ENCODE measurements at regions not wholly inside any gene's neighbourhood (a gene's known extent, or its start where the extent isn't known, plus 50 kb on each side); places are given as distances from the start of the nearest gene placed in this dataset.

GRCh38 chr5:23157716-23158115 is 304.6 kb upstream of the CDH12 start:
- Histone ChIP-seq H3K9ac (ENCODE audit: insufficient read depth, low read length) (no peak overlapping the region), H3K4me3 (replicated peaks in 1 of 4; ENCODE audit: control extremely low read depth in 1 of 4, insufficient read depth in 1 of 4, low read depth in 3 of 4, low read length in 4 of 4) (no peak overlapping the region)

DNA sequence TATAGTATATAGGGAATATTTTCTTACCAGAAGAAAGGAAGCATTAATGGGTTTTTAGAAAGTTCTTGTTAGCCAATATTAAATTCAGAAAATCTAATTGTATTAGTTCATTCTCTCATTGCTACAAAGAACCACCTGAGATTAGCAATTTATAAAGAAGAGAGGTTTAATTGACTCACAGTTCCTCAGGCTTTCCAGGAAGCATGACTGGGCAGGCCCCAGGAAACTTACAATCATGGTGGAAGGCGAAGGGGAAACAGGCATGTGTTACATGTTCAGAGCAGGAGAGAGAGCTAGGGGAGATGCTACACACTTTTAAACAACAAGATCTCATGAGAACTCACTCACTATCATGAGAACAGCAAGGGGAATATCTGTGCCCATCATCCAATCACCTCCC is 304.0 kb upstream of the CDH12 start:
- no peak for TF ChIP-seq EZH2 (IDR thresholded peaks at IDR 0.05; ENCODE audit: low read length, missing control alignments)
- TF ChIP-seq, protein P1, sequence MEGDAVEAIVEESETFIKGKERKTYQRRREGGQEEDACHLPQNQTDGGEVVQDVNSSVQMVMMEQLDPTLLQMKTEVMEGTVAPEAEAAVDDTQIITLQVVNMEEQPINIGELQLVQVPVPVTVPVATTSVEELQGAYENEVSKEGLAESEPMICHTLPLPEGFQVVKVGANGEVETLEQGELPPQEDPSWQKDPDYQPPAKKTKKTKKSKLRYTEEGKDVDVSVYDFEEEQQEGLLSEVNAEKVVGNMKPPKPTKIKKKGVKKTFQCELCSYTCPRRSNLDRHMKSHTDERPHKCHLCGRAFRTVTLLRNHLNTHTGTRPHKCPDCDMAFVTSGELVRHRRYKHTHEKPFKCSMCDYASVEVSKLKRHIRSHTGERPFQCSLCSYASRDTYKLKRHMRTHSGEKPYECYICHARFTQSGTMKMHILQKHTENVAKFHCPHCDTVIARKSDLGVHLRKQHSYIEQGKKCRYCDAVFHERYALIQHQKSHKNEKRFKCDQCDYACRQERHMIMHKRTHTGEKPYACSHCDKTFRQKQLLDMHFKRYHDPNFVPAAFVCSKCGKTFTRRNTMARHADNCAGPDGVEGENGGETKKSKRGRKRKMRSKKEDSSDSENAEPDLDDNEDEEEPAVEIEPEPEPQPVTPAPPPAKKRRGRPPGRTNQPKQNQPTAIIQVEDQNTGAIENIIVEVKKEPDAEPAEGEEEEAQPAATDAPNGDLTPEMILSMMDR (conservative IDR thresholded peaks at IDR 0.05 in 1 of 2, IDR thresholded peaks at IDR 0.05 in 1 of 2; ENCODE audit: low read depth in 1 of 2, low read length in 2 of 2), result no peak
- Histone ChIP-seq H3K4me2 (ENCODE audit: extremely low read depth, insufficient read depth, low read length) (no peak overlapping the region), H3K9ac (ENCODE audit: insufficient read depth, low read length) (no peak overlapping the region), H4K20me1 (ENCODE audit: control insufficient read depth, extremely low read depth, insufficient read depth, low read length) (no peaks in the 10 kb centered on the region), H3K27me3 (ENCODE audit: control insufficient read depth, insufficient read depth, low read length) (no peaks in the 10 kb centered on the region), H2AFZ (ENCODE audit: low read length) (no peak overlapping the region), H3K27ac (ENCODE audit: insufficient read depth, low read length) (no peak overlapping the region), H3K9me3 (ENCODE audit: control insufficient read depth, insufficient read depth, low read depth, low read length) (no peaks in the 10 kb centered on the region), H3K4me1 (ENCODE audit: control insufficient read depth, extremely low read depth, insufficient read depth, low read length) (no peaks in the 10 kb centered on the region), H3K4me3 (replicated peaks in 1 of 4; ENCODE audit: control extremely low read depth in 1 of 4, insufficient read depth in 1 of 4, low read depth in 3 of 4, low read length in 4 of 4) (no peak overlapping the region), H3K79me2 (ENCODE audit: control insufficient read depth, insufficient read depth, low read length) (no peaks in the 10 kb centered on the region), H3K36me3 (ENCODE audit: control insufficient read depth, insufficient read depth, low read length) (no peaks in the 10 kb centered on the region)
- no peak for DNase-seq (ENCODE audit: low read depth in 2 of 2)

More at GRCh38 chr5:23157716-23158115, 304.6 kb upstream of the CDH12 start:
- H3K27ac ChIP-seq (ENCODE audit: insufficient read depth, low read length), result no peak overlapping the region
- H2AFZ ChIP-seq (ENCODE audit: low read length), result no peak overlapping the region
- H3K4me2 ChIP-seq (ENCODE audit: extremely low read depth, insufficient read depth, low read length), result no peak overlapping the region
- H3K79me2 ChIP-seq (ENCODE audit: control insufficient read depth, insufficient read depth, low read length), result no peaks in the 10 kb centered on the region
- TF ChIP-seq, protein P1 (conservative IDR thresholded peaks at IDR 0.05 in 1 of 2, IDR thresholded peaks at IDR 0.05 in 1 of 2; ENCODE audit: low read depth in 1 of 2, low read length in 2 of 2), result no peak
- TF ChIP-seq EZH2 (IDR thresholded peaks at IDR 0.05; ENCODE audit: low read length, missing control alignments), result no peak
- no peaks in the 10 kb centered on the region for H3K4me1 ChIP-seq (ENCODE audit: control insufficient read depth, extremely low read depth, insufficient read depth, low read length)
- DNase-seq (ENCODE audit: low read depth in 2 of 2), result no peak
- no peaks in the 10 kb centered on the region for H4K20me1 ChIP-seq (ENCODE audit: control insufficient read depth, extremely low read depth, insufficient read depth, low read length)
- H3K9me3 ChIP-seq (ENCODE audit: control insufficient read depth, insufficient read depth, low read depth, low read length), result no peaks in the 10 kb centered on the region
- no peaks in the 10 kb centered on the region for H3K36me3 ChIP-seq (ENCODE audit: control insufficient read depth, insufficient read depth, low read length)
- H3K27me3 ChIP-seq (ENCODE audit: control insufficient read depth, insufficient read depth, low read length), result no peaks in the 10 kb centered on the region

DNA sequence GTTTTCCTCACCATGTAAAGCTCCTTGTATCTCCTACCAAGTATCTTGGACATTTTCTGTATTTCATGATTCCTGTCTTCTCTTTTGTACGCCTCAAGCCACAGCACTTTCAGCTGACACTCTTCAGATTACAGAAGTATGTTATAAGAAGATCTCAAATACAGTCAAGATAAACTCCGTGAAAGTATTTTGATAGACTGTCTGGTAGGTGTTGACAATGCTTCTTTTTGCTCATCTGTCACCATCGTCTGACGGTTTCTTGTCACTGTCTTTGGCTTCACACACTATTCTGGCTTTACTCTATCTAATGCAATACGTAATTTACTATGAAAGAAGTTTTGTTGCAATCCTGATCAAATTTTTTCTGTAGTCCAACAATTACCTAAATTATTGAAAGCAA is 294.5 kb upstream of the CDH12 start:
- no peak for TF ChIP-seq EZH2 (IDR thresholded peaks at IDR 0.05; ENCODE audit: low read length, missing control alignments)
- TF ChIP-seq, protein P1 (conservative IDR thresholded peaks at IDR 0.05 in 1 of 2, IDR thresholded peaks at IDR 0.05 in 1 of 2; ENCODE audit: low read depth in 1 of 2, low read length in 2 of 2), result no peak
- Histone ChIP-seq H2AFZ (ENCODE audit: low read length) (no peak overlapping the region), H3K4me2 (ENCODE audit: extremely low read depth, insufficient read depth, low read length) (no peak overlapping the region), H3K79me2 (ENCODE audit: control insufficient read depth, insufficient read depth, low read length) (no peaks in the 10 kb centered on the region), H3K4me1 (ENCODE audit: control insufficient read depth, extremely low read depth, insufficient read depth, low read length) (no peaks in the 10 kb centered on the region), H3K4me3 (replicated peaks in 1 of 4; ENCODE audit: control extremely low read depth in 1 of 4, insufficient read depth in 1 of 4, low read depth in 3 of 4, low read length in 4 of 4) (no peak overlapping the region), H3K9ac (ENCODE audit: insufficient read depth, low read length) (no peak overlapping the region), H3K27me3 (ENCODE audit: control insufficient read depth, insufficient read depth, low read length) (no peaks in the 10 kb centered on the region), H4K20me1 (ENCODE audit: control insufficient read depth, extremely low read depth, insufficient read depth, low read length) (no peaks in the 10 kb centered on the region), H3K9me3 (ENCODE audit: control insufficient read depth, insufficient read depth, low read depth, low read length) (no peaks in the 10 kb centered on the region), H3K27ac (ENCODE audit: insufficient read depth, low read length) (no peak overlapping the region), H3K36me3 (ENCODE audit: control insufficient read depth, insufficient read depth, low read length) (no peaks in the 10 kb centered on the region)
- no peak for DNase-seq (ENCODE audit: low read depth in 2 of 2)

Data from fibroblast of lung (primary cell).